ENCODE measurements at regions not wholly inside any gene's neighbourhood (a gene's known extent, or its start where the extent isn't known, plus 50 kb on each side); places are given as distances from the start of the nearest gene placed in this dataset.

DNA sequence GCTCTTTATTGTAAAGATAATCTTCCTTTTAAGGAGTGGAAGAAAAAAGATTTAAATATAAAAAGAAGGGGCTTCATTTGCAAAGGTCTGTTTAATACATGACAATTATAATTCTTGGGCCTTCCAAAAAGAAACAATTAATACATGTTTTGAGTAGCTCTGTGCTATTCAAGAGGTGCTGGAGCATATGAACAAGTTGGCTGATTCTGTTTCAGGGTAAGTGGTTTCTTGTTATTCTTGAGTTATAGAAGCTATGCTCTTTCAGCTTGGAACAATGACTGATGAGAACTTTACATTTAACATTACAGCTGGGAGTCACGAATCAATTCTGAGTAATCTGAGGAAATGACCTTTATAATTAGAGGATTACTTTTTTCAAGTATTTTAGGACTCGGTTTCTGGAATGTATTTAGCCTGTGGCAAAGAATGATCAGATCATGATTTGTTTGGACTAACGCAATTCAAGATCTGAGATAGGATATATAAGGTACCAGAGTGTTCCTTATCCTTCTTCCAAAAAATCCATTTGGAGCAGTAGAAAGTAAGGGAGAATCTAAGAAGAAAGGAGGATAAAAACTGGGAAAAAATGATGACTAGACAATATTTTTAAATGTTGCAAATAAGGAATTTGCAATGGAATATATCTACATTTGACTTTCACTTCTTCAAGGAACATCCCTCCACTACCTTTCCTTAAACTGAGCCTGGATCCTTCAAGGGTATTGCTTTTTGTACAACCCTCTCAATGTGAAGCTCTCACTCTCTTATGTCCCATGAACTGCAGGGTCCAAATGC lies 77.1 kb upstream of the KCTD3 start:
- TF ChIP-seq, protein P1, sequence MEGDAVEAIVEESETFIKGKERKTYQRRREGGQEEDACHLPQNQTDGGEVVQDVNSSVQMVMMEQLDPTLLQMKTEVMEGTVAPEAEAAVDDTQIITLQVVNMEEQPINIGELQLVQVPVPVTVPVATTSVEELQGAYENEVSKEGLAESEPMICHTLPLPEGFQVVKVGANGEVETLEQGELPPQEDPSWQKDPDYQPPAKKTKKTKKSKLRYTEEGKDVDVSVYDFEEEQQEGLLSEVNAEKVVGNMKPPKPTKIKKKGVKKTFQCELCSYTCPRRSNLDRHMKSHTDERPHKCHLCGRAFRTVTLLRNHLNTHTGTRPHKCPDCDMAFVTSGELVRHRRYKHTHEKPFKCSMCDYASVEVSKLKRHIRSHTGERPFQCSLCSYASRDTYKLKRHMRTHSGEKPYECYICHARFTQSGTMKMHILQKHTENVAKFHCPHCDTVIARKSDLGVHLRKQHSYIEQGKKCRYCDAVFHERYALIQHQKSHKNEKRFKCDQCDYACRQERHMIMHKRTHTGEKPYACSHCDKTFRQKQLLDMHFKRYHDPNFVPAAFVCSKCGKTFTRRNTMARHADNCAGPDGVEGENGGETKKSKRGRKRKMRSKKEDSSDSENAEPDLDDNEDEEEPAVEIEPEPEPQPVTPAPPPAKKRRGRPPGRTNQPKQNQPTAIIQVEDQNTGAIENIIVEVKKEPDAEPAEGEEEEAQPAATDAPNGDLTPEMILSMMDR (IDR thresholded peaks at IDR 0.05), result no peak
- TF ChIP-seq POLR2A (IDR thresholded peaks at IDR 0.05) (no peak), POLR2AphosphoS5 (IDR thresholded peaks at IDR 0.05) (no peak)
